ENCODE measurements at regions not wholly inside any gene's neighbourhood (a gene's known extent, or its start where the extent isn't known, plus 50 kb on each side); places are given as distances from the start of the nearest gene placed in this dataset.

- TF ChIP-seq USF2 (IDR thresholded peaks at IDR 0.05; ENCODE audit: low read depth, low read length) (no peak), MXI1 (IDR thresholded peaks at IDR 0.05; ENCODE audit: borderline replicate concordance, low read depth, low read length) (no peak), CTCF (conservative IDR thresholded peaks at IDR 0.05; ENCODE audit: low read depth, low read length) (no peak)
Measured at GRCh38 chr12:78746001-78746400, 118.6 kb upstream of the SYT1 start.
